T-helper 1 cell treated with Interleukin-12 subunit alpha and Interleukin-12 subunit beta and Interleukin-4 antibody, amounts not matched to agents 30 ng/mL and 1 ng/mL, for 36 hours (primary cell): ENCODE measurements at regions not wholly inside any gene's neighbourhood (a gene's known extent, or its start where the extent isn't known, plus 50 kb on each side); places are given as distances from the start of the nearest gene placed in this dataset.
"Not testable (repeated sequence)": the region's sequence is repeated elsewhere in the genome, so short reads cannot be mapped to it uniquely, and the experiment has no call there.

Experiments used
- intact Hi-C: fragments of 100-400 bp; cut with micrococcal nuclease; formaldehyde crosslinking; loops from one replicate; pipeline ENCODE4 v1.15.1; 2024

DNA sequence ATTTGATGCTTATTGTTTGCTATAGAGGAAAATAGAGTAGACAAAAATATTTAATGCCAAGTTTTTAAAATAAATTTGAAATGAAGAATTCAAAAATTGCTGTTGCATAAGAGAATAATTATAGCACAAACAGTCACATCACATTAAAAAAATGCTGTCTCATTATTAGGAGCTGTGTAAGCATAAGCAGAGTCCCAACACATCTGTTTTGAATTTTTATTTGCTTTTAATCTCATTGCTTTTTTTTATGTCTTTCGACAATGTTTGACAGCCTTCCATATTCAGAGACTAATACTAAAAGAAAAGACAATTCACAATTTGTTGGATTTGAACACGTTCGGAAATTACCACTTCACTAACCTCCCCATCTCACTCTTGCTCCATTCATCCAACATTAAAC is 143.5 kb downstream of the TFPI2 start:
- intact Hi-C loops, result no loop called here

DNA sequence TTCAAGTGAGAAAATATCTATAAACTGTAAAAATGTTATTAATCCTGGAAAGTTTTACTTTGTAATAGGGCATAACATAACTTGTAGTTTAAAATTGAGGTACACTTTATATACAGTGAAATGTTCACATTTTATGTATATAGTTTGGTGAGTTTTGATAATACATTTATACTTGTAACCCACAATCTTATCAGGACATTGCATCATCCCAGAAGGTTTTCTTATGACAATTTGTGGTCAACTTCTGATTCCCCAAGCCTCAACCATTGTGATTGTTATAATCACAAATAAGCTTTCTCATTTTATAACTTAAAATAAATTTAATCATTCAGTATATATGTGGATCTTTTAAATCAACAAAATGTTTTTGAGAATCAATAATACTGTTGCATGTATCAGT is 151.1 kb downstream of the TFPI2 start:
- intact Hi-C loops, result no loop called here

DNA sequence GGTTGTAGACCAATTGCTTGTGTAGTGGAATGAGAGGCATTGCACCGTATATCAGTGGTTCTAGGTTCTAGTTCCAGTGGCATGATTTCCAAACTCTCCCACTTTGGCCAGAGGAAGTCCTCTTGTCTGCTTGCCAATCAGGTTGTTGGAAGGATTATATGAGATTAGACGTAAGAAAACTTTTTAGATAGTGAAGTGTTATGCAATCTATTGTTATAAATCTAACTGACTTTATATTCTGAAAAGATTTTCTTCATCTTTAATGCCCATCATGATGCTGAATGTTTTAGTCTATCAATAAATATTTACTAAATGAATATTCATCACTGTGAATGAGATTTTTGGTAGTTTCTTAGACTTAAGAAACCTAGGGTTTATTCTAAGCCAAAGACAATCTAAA is 152.6 kb downstream of the TFPI2 start:
- intact Hi-C loops, result no loop called here

DNA sequence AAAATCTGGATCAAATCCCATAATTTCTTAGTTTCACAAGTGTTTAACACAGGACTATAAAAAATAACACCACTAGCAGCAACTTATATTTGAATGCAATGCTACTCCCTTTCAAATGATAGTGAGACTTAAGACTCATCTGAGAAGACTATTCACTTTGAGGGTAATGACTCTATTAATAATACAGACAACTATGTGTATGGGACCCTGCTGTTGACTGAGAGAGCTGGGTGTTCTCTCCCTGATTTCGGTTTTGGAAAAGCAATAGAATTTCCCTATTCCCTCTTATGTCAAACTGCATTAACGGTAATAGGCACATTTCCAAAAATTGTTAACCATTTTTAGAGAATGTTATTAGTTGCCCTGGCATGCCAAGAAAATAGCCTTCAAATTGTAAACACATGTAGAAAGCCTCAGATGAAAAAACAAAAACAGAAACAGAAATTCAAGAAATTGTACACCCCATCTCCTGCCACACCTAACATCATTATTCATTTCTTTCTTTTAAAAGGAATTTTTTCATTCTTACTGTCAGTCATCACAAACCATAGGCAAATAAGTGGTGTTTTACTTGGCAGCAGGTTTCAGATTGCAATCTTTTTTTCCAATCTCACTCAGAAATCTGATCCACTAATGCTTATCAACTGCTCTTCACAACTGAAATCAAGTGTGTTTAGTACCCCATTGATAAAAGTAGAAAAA is 153.7 kb downstream of the TFPI2 start:
- intact Hi-C loops, result no loop called here

DNA sequence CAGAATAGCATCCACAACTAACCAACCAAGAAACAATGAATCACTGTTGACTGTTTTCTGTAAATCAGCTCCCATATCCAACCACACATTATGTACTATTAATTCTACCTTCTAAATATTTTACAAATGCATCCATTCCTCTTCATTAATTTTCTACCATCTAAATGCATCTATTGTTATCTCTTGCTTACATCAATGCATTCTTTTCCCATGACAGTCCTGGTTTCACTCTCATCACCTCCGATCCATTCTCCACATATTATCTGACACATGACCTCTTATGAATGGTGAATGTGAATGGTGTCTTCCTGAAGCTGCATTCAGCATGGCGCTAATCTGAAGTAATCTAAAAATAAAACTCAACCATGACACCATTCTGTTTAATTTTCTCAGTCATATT is 153.8 kb upstream of the CALCR start:
- intact Hi-C loops, result no loop called here

DNA sequence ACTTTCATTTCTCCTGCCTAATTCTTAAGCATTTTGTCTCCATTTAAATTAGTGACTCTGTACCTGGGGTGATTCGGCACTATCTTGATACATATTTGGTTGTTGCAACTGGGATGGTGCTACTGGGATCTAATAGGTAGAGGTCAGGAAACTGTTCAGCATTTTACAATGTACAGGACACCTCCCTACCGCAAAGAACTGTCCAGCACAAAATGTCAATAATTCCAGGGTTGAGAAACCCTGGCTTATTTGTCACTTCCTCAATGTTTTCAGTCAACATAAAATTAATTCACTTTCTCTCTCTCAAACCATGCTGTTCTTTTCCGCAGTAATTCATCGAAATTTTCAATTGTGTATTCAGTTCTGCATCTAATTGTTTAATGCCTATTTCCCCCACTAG is 151.4 kb upstream of the CALCR start:
- intact Hi-C loops, result no loop called here

DNA sequence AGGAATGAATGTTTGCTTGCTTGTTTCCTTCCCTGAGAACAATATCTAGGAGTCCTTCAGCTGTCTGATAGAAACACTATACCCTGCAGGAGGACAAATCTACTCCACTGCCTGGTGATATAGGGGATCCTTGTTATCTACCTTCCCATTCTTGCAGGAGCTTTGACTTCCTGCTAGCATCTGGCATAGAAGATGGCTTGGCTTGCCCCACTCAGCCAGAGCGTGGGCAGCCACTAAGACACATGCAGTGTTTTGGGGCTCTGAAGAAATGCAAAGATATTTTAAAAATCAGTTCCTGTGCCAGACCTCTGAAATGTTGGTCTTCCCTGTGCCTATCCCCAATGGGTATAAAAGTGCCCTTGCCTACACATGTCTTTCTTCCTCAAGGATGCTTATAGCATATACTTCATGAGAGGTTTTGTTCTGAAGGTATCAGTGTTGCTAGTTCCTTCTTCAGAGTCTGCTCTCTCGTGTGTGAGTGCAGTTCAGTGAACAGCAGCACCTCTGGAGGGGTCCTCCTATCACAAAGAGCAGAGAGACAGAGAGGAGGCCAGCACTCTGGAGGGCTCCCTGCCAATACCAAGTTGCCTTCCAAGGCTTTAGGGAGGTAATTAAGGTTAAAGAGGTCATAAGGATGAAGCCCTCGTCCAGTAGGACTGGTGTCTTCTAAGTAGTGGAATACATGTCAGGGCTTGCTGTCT is 149.1 kb upstream of the CALCR start:
- intact Hi-C loops, result no loop called here

DNA sequence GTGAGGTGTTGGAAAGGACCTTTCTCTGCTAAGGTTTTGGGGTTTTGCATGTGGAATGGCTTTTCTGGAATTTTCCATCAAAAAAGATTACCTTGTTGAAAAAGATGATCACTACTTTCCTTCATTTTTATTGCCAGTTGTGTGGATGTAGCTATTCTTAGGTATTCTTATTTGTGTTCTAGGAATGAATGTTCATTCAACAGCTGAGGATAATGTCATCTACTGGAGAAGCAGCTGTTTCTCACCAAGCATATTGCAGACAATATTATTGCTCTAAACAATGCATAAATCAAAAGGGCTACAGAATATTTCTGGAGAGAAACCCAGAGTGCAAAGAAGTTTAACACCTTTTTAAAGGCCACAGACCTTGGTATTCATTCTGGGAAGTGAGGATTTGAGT is 145.6 kb upstream of the CALCR start:
- intact Hi-C loops, result no loop called here

DNA sequence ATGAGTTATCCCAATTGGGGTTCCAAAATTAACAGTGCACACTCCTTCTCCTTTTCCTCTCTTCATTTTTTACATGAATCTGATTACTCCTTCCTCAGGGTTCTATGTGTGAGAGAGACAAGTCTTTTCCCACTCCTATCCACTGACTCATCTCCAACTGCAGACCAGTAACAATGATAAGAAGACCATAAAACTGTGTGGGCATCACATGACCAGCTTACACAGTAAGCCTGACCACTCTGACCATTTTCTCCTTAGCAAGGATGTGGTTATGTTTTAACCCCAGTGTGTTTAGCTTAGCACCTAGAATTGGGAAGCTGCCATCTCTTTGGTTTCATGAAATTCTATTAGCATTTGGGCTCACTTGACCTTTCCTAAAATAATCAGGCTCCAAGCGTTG is 145.0 kb upstream of the CALCR start:
- intact Hi-C loops, result no loop called here

DNA sequence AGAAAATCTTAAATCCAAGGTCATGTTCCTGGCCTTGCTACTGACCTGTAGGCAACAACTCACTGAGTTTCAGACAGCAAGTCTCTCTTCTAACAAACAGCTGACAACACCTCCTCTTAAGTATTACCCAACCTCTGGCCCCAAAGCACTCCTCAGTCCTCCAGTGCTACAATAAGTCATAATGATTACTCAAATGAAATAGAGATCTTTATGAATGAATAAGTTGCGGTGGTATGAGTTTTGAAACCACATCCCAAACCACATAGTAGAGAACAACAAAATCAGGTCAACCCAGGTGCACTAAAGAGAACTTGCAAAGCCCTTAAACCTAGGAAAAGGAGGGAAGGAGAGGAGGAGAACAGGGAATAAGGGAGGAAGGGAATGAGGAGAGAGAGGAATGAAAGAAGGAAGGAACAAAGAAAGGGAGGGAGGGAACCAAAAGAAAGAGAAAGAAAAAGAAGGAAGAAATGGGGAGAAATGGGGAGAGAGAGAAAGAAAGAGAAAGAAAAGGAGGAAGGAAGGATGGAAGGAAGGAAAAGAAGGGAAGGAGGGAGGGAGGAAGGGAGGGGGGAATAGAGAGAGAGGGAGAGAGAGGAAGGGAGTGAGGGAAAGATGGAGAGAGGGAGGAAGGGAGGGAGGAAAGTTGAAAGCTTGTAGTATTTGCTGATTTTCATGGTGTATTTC is 142.8 kb upstream of the CALCR start:
- intact Hi-C loops, result no loop called here

DNA sequence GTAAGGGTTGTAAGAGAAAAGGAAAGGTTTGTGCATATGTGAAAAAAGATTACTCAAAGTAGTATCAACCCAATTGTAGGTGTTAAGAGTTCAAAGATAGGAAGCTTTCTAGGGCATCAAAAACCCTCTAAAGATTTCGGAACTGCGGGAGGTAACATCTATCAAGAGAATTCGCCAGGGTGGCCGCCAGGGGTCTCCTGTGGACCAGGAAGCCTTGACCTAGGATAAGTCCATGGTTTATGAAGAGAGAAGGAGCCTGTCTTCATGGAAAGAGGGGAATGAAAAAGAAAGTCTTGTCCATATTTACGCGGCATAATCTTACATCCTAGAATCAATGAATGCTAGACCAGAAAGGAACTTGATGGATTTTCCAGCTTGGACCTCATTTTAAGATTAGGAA is 140.7 kb upstream of the CALCR start:
- intact Hi-C loops, result loop anchor here (1.0 kb wide), 2 partner anchors 372 to 680 kb away; no protein-coding TSS in a partner anchor

DNA sequence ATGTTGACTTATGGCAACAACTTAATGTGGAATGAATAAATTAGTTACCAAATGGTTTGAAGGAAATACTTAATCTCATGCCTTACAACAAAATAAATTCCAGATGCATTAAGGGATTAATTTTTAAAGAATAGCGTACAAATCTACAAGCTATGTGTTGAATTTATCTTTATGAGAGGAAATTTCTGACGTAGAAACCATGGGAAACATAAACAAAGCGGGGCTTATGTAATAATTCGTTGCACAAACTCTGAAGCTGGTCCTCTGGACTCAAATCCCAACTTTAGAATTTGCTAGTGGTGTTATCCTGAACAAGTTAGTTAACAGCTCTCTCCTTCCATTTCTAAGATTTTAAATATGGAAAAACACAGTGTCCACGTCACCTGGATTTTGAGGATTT is 137.4 kb upstream of the CALCR start:
- intact Hi-C loops, result no loop called here

DNA sequence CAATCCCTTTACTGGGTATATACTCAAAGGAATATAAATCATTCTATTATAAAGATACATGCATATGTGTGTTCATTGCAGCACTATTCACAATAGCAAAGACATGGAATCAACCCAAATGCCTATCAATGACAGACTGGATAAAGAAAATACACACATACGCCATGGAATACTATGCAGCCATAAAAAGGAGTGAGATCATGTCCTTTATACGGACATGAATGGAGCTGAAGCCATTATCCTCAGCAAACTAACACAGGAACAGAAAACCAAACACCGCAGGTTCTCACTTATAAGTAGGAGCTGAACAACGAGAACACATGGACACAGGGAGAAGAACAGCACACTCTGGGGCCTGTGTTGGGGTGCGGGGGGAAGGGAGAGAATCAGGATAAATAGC is 133.7 kb upstream of the CALCR start:
- intact Hi-C loops, result not testable (repeated sequence)

DNA sequence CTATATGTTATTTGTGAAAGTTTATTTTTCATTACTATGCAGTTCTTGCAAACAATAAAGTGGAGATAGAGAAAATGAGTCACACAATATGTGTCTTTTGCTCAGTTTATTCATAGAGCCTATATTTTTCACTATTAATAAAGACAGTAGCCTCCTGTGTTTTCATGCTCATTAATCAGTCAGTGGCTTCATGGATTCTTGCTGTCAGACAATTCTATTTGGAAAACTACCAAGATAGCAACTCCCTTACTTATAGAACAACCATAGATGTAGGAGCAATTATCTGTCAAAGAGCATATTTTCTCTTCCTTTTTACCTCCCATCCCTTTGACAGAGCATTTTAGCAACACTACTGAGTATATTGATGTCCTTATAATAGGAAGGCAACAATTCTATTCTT is 132.7 kb upstream of the CALCR start:
- intact Hi-C loops, result no loop called here

DNA sequence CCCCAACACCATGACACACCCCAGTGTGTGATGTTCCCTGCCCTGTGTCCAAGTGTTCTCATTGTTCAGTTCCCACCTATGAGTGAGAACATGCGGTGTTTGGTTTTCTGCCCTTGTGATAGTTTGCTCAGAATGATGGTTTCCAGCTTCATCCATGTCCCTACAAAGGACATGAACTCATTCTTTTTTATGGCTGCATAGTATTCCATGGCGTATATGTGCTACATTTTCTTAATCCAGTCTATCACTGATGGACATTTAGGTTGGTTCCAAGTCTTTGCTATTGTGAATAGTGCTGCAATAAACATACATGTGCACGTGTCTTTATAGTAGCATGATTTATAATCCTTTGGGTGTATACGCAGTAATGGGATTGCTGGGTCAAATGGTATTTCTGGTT is 131.6 kb upstream of the CALCR start:
- intact Hi-C loops, result not testable (repeated sequence)

DNA sequence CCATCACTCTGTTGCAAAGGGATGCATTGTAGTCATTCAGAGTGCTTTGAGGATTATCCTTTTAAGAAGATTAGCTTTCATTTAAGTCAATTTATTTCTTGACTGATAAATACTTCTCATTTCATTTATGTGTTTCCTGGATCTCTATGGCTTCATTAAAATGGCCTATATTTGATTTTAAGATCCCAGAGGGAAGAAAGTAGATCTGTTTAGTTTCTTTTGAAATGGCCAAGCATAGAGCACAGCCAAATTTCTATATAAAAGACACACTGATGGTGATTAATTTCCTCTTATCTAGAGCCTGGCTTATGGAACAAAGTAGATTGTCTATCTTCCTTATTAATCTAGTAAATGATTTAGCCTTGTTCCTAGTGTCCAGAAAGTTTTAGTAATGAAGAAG is 129.7 kb upstream of the CALCR start:
- intact Hi-C loops, result loop anchor here (1.0 kb wide), 1 partner anchor 9 kb away; no protein-coding TSS in a partner anchor

DNA sequence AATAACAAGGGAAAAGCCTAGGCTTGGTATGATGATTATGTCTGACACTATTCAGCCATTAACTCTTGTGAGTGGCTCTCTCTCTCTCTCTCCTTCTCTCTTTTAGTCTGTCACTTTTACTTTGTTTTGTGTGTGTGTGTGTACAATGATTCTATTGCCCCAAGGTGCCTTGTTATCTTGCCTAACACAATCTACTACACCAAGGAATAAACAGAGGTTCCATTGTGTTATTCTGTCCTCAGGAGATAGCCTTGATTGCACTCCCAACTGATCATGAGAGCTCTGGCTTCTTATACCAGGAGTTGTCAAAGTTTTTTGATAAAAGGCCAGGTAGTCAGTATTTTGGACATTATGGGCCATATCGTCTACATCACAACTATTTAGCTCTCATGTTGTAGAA is 123.4 kb upstream of the CALCR start:
- intact Hi-C loops, result no loop called here

DNA sequence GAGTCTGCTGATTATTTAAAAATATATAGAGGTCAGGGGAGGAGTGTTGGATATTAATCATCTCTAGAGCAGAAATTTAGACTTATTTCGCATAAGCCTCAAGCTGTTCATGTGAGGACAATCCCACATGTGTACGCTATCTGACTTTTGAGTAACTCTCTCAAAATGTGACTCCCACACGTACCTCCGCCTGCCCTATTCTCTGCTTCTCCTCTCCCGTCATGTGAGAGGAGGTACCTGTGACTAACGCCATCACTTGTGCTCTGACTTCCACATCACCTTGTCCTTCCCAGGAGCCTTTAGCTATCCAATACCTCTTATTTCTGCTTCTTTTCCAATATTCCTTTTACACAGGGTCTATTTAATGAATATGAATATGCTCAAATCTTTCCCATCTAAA is 119.3 kb upstream of the CALCR start:
- intact Hi-C loops, result no loop called here

DNA sequence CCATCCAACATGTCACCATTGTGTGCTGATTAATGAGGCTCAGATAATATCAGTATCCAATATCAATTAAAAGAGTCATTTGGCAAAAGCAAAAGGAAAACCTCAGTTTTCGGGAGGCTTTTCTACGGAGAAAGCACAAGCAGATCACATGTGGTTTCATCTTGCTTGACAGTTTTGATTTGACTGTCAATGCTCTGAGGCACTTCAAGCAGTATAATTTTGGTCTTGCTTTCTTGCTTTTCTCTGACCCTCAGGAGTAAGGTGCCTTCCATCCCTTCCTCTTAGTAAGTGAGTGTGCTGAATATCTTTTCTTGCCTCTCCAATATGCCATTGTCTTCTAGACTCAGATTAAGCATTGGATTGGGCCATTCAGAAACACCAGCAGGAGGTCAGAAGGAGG is 115.5 kb upstream of the CALCR start:
- intact Hi-C loops, result no loop called here

DNA sequence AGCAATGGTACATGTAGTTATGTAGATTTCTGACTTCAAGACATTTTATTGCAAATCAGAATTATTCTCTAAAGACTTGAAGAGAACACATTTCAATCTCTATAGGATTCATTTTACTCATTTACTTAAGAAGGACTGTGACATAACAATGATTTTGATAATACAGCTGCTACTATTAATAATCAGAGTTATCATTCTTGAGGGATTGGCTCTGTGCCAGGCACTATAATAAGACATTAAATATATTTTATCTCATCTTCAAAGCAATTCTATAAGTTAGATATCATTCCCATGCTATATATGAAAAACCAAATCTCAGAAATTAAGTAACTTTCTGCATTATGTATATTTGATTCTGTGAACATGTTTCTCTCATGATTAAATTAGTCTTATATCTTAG is 103.7 kb upstream of the CALCR start:
- intact Hi-C loops, result no loop called here

DNA sequence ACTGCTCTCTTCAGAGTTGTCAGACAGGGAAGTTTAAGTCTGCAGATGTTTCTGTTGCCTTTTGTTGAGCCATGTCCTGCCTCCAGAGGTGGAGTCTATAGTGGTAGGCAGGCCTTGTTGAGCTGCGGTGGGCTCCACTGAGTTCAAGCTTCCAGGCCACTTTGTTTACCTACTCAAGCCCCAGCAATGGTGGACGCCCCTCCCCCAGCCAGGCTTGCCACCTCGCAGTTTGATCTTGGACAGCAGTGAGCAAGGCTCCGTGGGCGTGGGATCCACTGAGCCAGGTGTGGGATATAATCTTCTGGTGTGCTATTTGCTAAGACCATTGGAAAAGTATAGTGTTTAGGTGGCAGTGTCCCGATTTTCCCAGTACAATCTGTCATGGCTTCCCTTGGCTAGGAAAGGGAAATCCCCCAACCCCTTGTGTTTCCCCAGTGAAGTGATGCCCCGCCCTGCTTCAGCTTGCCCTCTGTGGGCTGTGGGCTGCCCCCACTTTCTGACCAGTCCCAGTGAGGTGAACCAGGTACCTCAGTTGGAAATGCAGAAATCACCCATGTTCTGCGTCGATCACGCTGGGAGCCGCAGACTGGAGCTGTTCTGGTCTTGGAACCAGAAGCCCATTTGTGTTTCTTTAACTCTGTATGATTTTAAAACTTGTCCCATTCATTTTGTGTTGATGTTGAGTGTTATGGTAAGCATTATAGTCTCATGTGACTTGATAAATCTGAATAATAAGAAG is 89.2 kb upstream of the CALCR start:
- intact Hi-C loops, result no loop called here

DNA sequence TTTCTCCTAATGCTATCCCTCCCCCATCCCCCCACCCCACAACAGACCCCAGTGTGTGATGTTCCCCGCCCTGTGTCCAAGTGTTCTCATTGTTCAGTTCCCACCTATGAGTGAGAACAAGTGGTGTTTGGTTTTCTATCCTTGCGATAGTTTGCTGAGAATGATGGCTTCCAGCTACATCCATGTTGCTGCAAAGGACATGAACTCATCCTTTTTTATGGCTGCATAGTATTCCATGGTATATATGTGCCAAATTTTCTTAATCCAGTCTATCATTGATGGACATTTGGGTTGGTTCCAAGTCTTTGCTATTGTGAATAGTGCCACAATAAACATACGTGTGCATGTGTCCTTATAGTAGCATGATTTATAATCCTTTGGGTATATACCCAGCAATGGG is 83.6 kb upstream of the CALCR start:
- intact Hi-C loops, result not testable (repeated sequence)
